ENCODE measurements at regions not wholly inside any gene's neighbourhood (a gene's known extent, or its start where the extent isn't known, plus 50 kb on each side); places are given as distances from the start of the nearest gene placed in this dataset.

DNA sequence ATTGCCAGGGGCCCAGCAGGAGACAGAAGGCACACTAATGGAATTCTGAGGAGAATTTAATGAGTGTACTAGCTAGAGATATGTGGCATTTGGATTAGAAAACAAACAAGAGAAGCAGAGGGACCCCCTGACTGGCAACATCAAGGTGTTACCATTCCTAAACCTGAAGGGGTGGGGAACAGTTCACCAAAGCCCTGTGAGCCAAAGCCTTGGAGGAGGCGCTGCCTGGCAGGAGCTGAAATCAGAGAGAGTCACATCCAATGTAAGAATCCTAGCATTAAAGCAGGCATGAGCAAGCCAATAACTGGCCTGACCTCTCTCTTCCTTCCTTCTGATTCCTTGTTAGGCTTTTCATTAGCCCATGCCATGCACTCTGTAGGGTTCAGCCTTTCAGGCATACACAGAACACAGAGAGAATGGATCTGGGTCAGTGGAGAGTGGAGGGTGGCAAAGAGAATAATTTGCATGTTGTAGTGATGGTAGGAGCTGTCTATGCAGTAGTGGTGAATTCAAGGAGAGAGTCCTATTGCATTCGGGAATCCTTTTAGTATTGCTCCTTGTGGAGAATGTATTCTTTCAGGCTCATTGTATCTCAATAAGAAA lies 367.2 kb upstream of the MAN1A1 start:
- TF ChIP-seq EZH2 (IDR thresholded peaks at IDR 0.05; ENCODE audit: insufficient read depth, poor library complexity, severe bottlenecking) (no peak), EZH2phosphoT487 (IDR thresholded peaks at IDR 0.05; ENCODE audit: insufficient read depth, low read depth) (no peak)
